ENCODE measurements at regions not wholly inside any gene's neighbourhood (a gene's known extent, or its start where the extent isn't known, plus 50 kb on each side); places are given as distances from the start of the nearest gene placed in this dataset.

GRCh38 chr1:5567839-5568238, 424.4 kb downstream of the NPHP4 start:
- 0 out of 2 replicates have a peak, but pooled peaks cover under 1% of the 10 kb centered on the region for H3K27me3 ChIP-seq (ENCODE audit: insufficient read depth, low read length)
- no peak overlapping the region for H3K4me2 ChIP-seq (ENCODE audit: low read length)
- H3K79me2 ChIP-seq (ENCODE audit: insufficient read depth, low read length) = no peaks in the 10 kb centered on the region
- no peaks in the 10 kb centered on the region for H3K9me2 ChIP-seq (ENCODE audit: insufficient read depth)
- intact Hi-C loops (cut with micrococcal nuclease) = no loop called here
- H3K9me3 ChIP-seq (ENCODE audit: control insufficient read depth in 1 of 2, insufficient read depth in 1 of 2, low read depth in 1 of 2, low read length in 2 of 2) = no peaks in the 10 kb centered on the region
- H3K9ac ChIP-seq (ENCODE audit: low read length) = no peak overlapping the region
- H2AFZ ChIP-seq (ENCODE audit: low read depth, low read length, poor library complexity, severe bottlenecking) = no peak overlapping the region
- H3K27ac ChIP-seq (ENCODE audit: low read depth, low read length) = no peak overlapping the region
- no peak overlapping the region for H3K4me3 ChIP-seq (replicated peaks in 1 of 2; ENCODE audit: low read depth in 1 of 2, low read length in 2 of 2)
- ATAC-seq (no peak), DNase-seq (ENCODE audit: low read depth, low spot score) (no peak)
- ChIA-PET POLR2A (no interaction called here), CTCF (no interaction called here), RAD21 (ENCODE audit: low non-redundant PET in 1 of 2, low total read pairs in 2 of 2, uncharacterized antibody in 2 of 2, unreplicated experiment in 2 of 2) (no interaction called here)
- no peaks in the 10 kb centered on the region for H3K4me1 ChIP-seq (ENCODE audit: control insufficient read depth in 1 of 2, insufficient read depth in 2 of 2, low read length in 2 of 2)
- TF ChIP-seq EZH2phosphoT487 (IDR thresholded peaks at IDR 0.05; ENCODE audit: borderline replicate concordance) = no peak
- no peak for TF ChIP-seq ELF1 (IDR thresholded peaks at IDR 0.05; ENCODE audit: borderline replicate concordance, low read depth)
- TF ChIP-seq POLR2AphosphoS5 (IDR thresholded peaks at IDR 0.05; ENCODE audit: low read depth, low read length) = no peak
- TF ChIP-seq REST (IDR thresholded peaks at IDR 0.05; ENCODE audit: low read depth) = no peak
- TF ChIP-seq CBX3 (IDR thresholded peaks at IDR 0.05; ENCODE audit: low read depth) = no peak
- no peak for TF ChIP-seq ZNF274 (IDR thresholded peaks at IDR 0.05; ENCODE audit: low read depth, low read length)
- TF ChIP-seq YY1 (IDR thresholded peaks at IDR 0.05; ENCODE audit: extremely low read depth, insufficient replicate concordance, low read depth, low read length) = no peak
- no peak for TF ChIP-seq CTCF (IDR thresholded peaks at IDR 0.05 in 2 of 3, conservative IDR thresholded peaks at IDR 0.05 in 1 of 3; ENCODE audit: borderline replicate concordance in 1 of 3, insufficient read depth in 1 of 3, low read depth in 2 of 3, low read length in 2 of 3)
- no peak for TF ChIP-seq TCF7L2 (IDR thresholded peaks at IDR 0.05; ENCODE audit: borderline replicate concordance, extremely low read depth, insufficient read depth, insufficient read length)
- TF ChIP-seq SP1 (IDR thresholded peaks at IDR 0.05; ENCODE audit: low read depth) = no peak
- no peak for TF ChIP-seq ZFX (IDR thresholded peaks at IDR 0.05)
- no peak for TF ChIP-seq SIN3A (IDR thresholded peaks at IDR 0.05; ENCODE audit: low read depth)
- no peak for TF ChIP-seq CEBPB (IDR thresholded peaks at IDR 0.05; ENCODE audit: low read depth)
- TF ChIP-seq FOSL1 (IDR thresholded peaks at IDR 0.05; ENCODE audit: low read depth) = no peak
- no peak for TF ChIP-seq RAD21 (IDR thresholded peaks at IDR 0.05; ENCODE audit: low read depth)
- no peak for TF ChIP-seq MAX (IDR thresholded peaks at IDR 0.05)
- TF ChIP-seq POLR2A (IDR thresholded peaks at IDR 0.05; ENCODE audit: borderline replicate concordance, extremely low read depth, insufficient read depth, insufficient read length) = no peak
- TF ChIP-seq ATF3 (IDR thresholded peaks at IDR 0.05) = no peak
- no peaks in the 10 kb centered on the region for H4K20me1 ChIP-seq (ENCODE audit: insufficient read depth)
- no TSS peak for BruUV-seq (replicated peaks)
- H3K36me3 ChIP-seq (ENCODE audit: control insufficient read depth in 1 of 2, insufficient read depth in 2 of 2, low read length in 2 of 2) = no peaks in the 10 kb centered on the region

Measured in HCT116 (cell line).